ENCODE measurements at regions not wholly inside any gene's neighbourhood (a gene's known extent, or its start where the extent isn't known, plus 50 kb on each side); places are given as distances from the start of the nearest gene placed in this dataset.

GRCh38 chr4:132651196-132651595 lies 497.9 kb upstream of the PCDH10 start:
- RAD21 ChIA-PET (ENCODE audit: low non-redundant PET in 1 of 2, low total read pairs in 2 of 2, uncharacterized antibody in 2 of 2, unreplicated experiment in 2 of 2) = no interaction called here
- no TSS peak for BruUV-seq (replicated peaks)
- no peaks in the 10 kb centered on the region for H3K27me3 ChIP-seq (ENCODE audit: insufficient read depth, low read length)
- H3K9me2 ChIP-seq (ENCODE audit: insufficient read depth) = no peaks in the 10 kb centered on the region
- ATAC-seq = no peak
- no peak overlapping the region for H3K4me2 ChIP-seq (ENCODE audit: low read length)
- H2AFZ ChIP-seq (ENCODE audit: low read depth, low read length, poor library complexity, severe bottlenecking) = no peak overlapping the region
- intact Hi-C loops (cut with micrococcal nuclease) = no loop called here
- no peaks in the 10 kb centered on the region for H3K79me2 ChIP-seq (ENCODE audit: insufficient read depth, low read length)
- DNase-seq (ENCODE audit: low read depth, low spot score) = no peak
- POLR2A ChIA-PET = no interaction called here
- CTCF ChIA-PET = no interaction called here
- no peak overlapping the region for H3K27ac ChIP-seq (ENCODE audit: low read depth, low read length)
- TF ChIP-seq JUND (IDR thresholded peaks at IDR 0.05) (no peak), RAD21 (IDR thresholded peaks at IDR 0.05; ENCODE audit: low read depth) (no peak), ATF3 (IDR thresholded peaks at IDR 0.05) (no peak), ELF1 (IDR thresholded peaks at IDR 0.05; ENCODE audit: borderline replicate concordance, low read depth) (no peak), SIN3A (IDR thresholded peaks at IDR 0.05; ENCODE audit: low read depth) (no peak), FOSL1 (IDR thresholded peaks at IDR 0.05; ENCODE audit: low read depth) (no peak)
- TF ChIP-seq, protein P1, sequence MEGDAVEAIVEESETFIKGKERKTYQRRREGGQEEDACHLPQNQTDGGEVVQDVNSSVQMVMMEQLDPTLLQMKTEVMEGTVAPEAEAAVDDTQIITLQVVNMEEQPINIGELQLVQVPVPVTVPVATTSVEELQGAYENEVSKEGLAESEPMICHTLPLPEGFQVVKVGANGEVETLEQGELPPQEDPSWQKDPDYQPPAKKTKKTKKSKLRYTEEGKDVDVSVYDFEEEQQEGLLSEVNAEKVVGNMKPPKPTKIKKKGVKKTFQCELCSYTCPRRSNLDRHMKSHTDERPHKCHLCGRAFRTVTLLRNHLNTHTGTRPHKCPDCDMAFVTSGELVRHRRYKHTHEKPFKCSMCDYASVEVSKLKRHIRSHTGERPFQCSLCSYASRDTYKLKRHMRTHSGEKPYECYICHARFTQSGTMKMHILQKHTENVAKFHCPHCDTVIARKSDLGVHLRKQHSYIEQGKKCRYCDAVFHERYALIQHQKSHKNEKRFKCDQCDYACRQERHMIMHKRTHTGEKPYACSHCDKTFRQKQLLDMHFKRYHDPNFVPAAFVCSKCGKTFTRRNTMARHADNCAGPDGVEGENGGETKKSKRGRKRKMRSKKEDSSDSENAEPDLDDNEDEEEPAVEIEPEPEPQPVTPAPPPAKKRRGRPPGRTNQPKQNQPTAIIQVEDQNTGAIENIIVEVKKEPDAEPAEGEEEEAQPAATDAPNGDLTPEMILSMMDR (IDR thresholded peaks at IDR 0.05 in 2 of 3, conservative IDR thresholded peaks at IDR 0.05 in 1 of 3; ENCODE audit: borderline replicate concordance in 1 of 3, insufficient read depth in 1 of 3, low read depth in 2 of 3, low read length in 2 of 3) = no peak
- TF ChIP-seq, protein P2, sequence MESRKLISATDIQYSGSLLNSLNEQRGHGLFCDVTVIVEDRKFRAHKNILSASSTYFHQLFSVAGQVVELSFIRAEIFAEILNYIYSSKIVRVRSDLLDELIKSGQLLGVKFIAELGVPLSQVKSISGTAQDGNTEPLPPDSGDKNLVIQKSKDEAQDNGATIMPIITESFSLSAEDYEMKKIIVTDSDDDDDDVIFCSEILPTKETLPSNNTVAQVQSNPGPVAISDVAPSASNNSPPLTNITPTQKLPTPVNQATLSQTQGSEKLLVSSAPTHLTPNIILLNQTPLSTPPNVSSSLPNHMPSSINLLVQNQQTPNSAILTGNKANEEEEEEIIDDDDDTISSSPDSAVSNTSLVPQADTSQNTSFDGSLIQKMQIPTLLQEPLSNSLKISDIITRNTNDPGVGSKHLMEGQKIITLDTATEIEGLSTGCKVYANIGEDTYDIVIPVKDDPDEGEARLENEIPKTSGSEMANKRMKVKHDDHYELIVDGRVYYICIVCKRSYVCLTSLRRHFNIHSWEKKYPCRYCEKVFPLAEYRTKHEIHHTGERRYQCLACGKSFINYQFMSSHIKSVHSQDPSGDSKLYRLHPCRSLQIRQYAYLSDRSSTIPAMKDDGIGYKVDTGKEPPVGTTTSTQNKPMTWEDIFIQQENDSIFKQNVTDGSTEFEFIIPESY (IDR thresholded peaks at IDR 0.05; ENCODE audit: extremely low read depth, insufficient replicate concordance, low read length) = no peak
- no peaks in the 10 kb centered on the region for H3K9me3 ChIP-seq (ENCODE audit: control insufficient read depth in 1 of 2, insufficient read depth in 1 of 2, low read depth in 1 of 2, low read length in 2 of 2)
- H3K4me3 ChIP-seq (replicated peaks in 1 of 2; ENCODE audit: low read depth in 1 of 2, low read length in 2 of 2) = no peak overlapping the region
- no peak overlapping the region for H3K9ac ChIP-seq (ENCODE audit: low read length)
- H4K20me1 ChIP-seq (ENCODE audit: insufficient read depth) = no peaks in the 10 kb centered on the region
- no peaks in the 10 kb centered on the region for H3K4me1 ChIP-seq (ENCODE audit: control insufficient read depth in 1 of 2, insufficient read depth in 2 of 2, low read length in 2 of 2)
- no peaks in the 10 kb centered on the region for H3K36me3 ChIP-seq (ENCODE audit: control insufficient read depth in 1 of 2, insufficient read depth in 2 of 2, low read length in 2 of 2)
